HG03565 (cell line): ENCODE measurements at regions not wholly inside any gene's neighbourhood (a gene's known extent, or its start where the extent isn't known, plus 50 kb on each side); places are given as distances from the start of the nearest gene placed in this dataset.
"Not testable (repeated sequence)": the region's sequence is repeated elsewhere in the genome, so short reads cannot be mapped to it uniquely, and the experiment has no call there.

Experiments
- ATAC-seq: cut with Tn5 transposase; IDR thresholded peaks from one replicate; pipeline ENCODE4 v1.9.1; 2021; ENCODE audit warnings: mild to moderate bottlenecking, moderate library complexity; ENCODE audit not compliant: unreplicated experiment

DNA sequence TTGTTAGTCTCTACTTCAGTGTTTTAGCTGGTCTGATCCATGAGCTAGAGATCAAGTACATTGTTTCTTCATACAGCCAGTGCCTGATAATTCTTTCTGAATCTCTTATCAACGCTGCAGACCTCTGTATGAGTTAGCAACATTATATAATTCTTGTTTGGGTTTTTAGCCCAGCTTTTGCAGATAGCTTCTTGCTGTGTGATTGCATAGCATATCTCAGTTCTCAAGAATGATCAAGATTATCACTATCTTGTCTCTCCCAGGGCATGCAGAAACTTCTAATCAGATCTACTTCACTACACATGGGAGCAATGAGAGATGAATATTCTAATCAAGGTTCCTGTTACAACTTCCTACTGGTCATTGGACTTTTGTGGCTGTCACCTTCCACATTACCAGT, 158.3 kb downstream of the FAM174A start:
- ATAC-seq: no peak

DNA sequence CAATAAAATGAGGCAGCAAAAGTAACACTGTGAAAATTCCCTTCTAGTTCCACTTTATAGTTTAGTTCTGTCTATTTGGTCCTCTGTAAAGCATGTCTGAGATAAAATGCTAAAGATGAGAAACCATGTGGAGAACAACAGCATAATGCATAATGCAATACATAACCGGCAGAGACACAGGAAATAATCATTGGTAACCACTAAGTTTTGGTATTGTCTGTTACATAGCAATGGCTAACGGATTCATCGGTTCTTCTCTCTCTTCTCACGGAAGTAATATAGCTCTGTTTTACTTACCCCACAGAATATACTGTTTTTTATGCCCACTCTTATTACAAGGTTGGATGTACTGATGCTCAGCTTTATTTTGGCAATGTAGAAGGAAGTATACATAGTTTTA, 158.9 kb downstream of the FAM174A start:
- ATAC-seq: no peak

- no peak for ATAC-seq
Observed at GRCh38 chr5:100697970-100698369, 162.8 kb downstream of the FAM174A start.

DNA sequence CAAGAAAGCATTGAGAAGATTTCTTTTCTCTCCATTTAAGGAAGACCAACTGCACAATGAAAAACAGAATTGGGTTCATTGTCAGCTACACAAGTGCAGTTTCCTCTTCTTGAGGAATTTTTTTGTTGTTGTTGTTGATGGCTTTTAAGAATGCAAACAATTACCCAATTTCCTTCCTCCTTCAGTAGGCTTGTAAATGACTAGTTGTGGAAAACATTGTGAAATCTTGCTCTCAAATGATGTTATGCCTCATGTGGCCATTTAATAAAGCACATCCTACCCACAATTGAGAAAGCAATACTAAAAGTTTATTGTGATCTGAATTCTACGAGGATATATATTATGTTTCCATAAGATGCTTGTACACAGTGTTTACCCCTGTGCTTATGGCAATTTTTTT, 171.6 kb downstream of the FAM174A start:
- no peak for ATAC-seq

GRCh38 chr5:100708645-100709171, 173.5 kb downstream of the FAM174A start:
- no peak for ATAC-seq

- ATAC-seq: no peak
Observed at GRCh38 chr5:100709771-100710170, 174.6 kb downstream of the FAM174A start.

DNA sequence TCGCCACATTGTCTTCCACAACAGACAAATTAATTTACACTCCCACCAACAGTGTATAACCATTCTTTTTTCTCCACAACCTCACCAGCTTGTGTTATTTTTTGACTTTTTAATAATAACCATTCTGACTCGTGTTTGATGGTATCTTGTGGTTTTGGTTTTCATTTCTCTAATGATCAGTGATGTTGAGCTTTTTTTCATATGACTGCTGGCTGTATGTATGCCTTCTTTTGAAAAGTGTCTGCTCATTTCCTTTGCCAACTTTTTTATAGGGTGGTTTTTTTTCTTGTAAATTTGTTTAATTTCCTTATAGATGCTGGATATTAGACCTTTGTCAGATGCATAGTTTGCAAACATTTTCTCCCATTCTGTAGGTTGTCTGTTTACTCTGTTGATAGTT, 179.6 kb downstream of the FAM174A start:
- not testable (repeated sequence) for ATAC-seq

GRCh38 chr5:100722657-100723056, 180.4 kb downstream of the ST8SIA4 start:
- ATAC-seq: no peak

DNA sequence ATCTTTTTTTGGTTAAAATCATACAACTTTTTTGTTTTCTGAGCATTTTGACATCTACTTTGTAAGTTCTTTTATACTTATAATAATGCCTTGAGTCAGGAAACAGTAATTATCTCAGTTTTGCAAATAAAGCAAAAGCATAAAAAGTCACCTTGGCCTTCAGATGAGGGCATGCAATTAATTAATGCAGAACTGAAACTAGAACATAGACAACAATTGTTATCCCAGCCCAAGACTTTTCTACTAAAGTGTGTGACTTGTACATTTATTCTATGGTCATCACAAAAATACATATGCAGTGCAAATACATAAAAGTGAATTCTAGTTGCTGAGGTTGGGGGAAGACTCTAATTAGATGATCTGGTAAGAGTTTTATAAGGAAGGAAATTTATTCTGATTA, 179.9 kb downstream of the ST8SIA4 start:
- ATAC-seq: no peak

DNA sequence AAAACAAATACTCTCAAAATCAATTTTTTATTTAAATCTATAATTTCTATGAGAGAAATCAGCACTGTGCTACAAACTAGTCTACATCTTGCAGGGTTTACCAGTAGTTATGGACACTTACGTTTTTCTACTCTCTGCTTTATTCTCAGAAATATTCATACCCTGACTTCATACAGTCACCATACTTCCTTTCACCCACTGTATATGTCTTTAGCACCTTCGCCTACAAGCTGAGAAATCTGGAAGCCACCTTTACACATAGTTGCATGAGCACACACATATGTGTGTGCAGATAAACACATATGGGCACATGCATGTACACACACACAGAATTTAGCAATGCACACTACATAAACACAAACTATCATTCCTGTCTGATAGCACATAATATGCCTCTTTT, 177.0 kb downstream of the ST8SIA4 start:
- ATAC-seq: no peak

DNA sequence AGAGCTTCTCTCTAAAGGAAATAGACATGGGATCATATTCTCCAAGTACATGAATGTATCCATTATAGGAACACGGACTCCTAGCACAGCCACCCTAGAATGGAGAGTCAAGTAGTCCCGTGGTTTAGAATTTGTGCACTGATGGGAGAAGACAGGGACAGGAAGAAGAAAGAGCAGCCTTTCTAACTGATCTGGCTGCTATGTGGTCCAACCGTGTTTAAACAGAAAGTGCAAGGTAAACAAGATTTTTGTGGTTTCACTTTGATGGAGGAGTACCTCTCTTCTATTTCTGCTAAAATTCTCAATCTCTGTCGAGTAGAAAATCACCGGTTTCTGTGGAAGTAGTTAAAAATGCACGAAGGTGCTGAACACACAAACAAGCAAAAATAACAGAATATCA, 171.3 kb downstream of the ST8SIA4 start:
- ATAC-seq: peak; percentile 97

DNA sequence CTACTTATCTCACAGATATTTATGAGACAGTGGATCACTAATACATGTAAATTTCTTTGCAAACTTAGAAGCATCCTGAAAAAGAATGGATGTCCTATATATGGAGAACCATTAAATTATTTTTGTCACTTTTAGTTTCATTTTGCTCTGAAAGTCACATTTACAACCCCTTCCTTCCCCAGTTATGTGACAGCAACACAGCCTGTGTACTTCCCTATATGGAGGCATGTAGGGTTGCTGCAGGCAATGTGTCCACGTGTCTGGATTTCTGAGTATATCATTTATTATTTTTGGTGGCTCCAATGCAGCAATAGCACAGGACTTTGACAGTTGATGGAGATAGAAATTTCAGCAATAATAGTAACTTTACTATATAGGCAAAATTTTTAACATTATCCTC, 156.4 kb downstream of the ST8SIA4 start:
- peak; percentile 93 for ATAC-seq

- no peak for ATAC-seq
Observed at GRCh38 chr5:100749771-100750284, 153.3 kb downstream of the ST8SIA4 start.

DNA sequence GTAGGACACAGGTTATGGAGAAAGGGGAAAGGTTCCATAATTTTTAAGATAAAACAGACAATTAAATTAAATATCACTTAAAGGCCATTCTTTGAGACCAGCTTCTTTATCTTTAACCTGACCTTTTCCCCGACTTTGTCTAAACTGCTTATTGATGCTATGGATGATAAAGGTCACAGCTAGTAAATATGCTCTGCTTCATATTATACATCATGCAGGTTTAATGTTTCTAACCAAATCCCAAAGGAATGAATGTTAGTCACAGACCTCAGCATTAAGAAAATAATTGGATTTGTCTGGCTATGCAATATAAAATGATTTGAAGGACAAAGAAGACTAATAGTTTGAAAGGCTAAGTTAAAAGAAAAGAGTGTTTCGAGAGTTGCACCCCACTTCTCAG, 147.6 kb downstream of the ST8SIA4 start:
- ATAC-seq: no peak
